ENCODE measurements at regions not wholly inside any gene's neighbourhood (a gene's known extent, or its start where the extent isn't known, plus 50 kb on each side); places are given as distances from the start of the nearest gene placed in this dataset.

- no peak for DNase-seq
These were observed 173.4 kb upstream of the SLC35B3 start for GRCh38 chr6:8608737-8609136.

DNA sequence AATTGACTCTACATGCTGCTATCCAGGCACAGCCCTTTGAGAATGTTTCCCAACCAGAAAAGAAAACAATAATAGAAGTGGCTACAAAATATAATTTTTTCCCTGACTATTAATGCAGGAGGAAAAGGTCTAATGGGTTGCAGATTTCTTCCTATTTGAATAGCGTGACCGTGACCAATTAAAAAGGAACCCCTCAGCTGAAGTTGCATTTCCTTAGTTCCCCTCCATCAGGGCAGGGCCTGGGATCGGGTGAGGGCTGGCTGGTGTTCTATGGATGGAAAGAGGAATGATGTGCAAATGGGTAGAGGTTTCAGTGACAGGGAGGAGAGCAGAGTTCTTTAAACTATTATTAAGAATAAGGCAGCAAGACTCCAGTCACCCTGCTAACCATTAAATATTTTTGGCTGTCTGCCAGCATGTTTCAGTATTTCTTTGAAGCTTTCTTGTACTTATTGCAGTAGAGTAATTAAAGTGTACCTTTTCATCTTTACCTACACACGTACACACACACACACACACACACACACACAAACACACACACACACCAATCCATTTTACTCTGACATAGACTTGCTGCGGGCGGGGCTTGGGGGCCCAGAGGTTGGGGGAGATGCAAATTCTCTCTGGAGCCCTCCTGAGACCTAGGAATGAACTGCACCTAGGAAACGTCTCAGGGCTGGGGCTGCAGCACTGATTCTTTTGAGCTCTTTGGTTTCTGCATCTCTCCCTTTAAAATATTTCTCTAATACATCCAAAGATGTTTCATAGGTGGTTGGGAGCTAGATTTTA, 154.8 kb upstream of the SLC35B3 start:
- no peak for DNase-seq

DNA sequence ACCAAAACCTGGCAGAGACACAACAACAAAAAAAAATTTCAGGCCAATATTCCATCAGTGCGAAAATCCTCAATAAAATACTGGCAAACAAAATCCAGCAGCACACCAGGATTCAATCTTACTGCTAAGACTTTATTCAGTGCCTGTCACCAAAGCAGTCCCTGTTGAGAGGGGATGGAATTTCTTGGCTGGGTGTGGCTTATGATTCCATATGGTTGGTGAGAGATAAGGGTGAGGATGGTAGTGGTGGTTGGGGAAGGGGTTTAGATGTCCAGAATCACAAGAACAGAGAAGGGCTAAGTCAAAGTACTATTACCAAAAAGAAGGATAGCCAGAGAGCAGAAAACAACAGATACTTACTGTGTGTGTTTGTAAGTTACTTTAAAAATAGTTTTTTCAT, 152.8 kb upstream of the SLC35B3 start:
- DNase-seq = no peak

DNA sequence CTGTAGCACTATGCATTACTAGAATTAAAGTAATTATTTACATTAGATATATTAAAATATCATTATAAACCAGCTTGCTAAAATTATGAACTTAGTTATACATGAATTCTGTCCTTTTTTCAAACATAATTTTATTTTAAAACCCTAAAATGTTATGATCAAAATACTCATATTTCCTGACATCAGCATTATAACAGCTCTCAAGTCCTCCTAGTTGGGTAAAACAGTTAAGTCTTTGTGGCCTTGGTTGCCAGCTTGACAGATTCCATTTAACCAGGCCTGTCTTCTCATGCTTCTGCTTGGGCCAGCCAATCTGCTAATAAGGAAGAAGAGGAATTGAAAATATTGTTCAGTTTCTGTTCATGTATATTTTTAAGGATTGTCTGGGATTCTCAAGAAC, 147.9 kb upstream of the SLC35B3 start:
- DNase-seq = no peak

GRCh38 chr6:8579372-8579771, 144.0 kb upstream of the SLC35B3 start:
- DNase-seq = no peak

- DNase-seq = no peak
These were observed 142.7 kb upstream of the SLC35B3 start for GRCh38 chr6:8578006-8578405.

DNA sequence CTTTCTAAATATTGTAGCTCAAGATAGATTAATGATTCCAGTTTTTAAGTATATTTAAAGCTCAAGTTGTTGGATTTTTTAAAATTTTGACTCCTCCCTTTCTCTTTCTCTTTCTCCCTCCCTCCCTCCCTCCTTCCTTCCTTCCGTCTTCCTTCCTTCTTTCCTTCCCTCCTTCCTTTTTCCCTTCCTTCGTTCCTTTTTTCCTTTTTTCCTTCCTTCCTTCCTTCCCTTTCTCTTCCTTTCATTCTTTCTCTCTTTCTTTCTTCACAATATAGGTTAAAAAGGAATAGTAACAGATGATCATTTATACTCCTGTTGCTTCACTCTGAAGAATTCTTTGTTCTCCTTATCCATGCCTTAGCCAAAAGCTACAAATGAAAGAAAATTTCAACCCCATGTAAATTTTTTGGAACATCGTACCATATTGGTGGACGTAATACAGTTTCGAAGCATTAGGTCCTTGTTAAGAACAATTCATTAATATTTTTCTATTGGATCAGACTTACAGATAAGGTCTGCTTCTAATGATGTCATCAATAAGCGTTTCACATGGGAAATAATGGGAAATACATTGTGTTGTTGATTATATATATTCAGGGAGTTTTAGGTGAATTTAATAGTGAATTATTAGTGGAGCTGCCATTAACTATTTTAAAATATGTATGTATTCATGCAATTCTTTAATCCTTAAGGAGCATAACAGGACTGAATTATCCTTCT, 139.6 kb upstream of the SLC35B3 start:
- DNase-seq = no peak

- DNase-seq = no peak
These were observed 139.0 kb upstream of the SLC35B3 start for GRCh38 chr6:8574311-8574710.

- no peak for DNase-seq
These were observed 135.0 kb upstream of the SLC35B3 start for GRCh38 chr6:8570256-8570920.

DNA sequence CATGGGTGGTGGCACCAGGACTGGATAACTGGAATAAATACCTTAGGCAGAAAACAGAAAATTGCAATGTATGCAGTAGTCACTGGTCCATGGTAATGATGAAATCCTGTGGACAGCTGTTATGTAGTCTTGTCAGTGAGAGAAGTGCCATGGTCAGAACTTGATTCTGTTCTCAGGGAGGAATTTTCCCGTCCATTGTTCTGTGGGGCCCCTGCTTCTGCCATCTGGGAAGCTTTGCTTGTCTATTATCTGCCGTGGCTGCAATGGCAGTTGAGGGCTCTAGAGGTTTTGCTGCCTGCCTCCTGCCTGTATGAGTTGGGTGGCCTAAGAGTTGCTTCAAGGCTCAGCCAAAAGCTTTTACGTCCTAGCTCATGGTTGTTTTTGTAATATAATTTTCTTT, 126.8 kb upstream of the SLC35B3 start:
- DNase-seq = no peak

- no peak for DNase-seq
These were observed 123.6 kb upstream of the SLC35B3 start for GRCh38 chr6:8558953-8559352.

DNA sequence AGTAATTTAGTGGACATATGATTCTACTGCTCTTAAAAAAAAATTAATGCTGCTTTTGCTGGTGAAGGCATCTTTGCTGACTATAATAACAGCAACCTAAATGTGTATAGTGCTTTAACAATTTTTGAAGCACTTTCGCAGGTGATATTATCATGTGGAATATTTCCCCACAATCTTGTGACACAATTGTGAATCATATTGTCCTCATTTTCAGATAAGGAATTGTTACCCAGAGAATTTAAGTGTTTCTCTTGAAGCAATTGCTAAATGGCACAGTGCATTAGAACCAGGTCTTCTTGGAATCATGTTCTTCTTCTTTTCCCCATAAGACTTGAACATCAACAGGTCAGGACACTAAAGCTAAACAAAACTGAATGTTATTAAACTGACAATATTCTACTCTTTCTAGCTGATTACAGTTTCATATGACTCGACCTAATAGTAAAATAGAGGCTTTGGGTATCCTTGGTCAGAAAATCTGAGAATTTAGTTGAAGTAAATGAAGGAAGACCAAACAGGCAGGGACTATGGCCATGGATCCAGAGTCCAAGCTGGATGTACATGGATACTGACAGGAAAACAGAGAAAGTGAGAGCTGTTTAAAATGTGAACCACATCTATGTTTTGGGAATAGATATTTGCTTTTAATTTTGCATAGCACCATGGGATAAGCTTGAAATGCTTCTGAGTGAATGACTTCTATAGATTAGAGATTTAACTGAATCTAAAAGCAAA, 121.8 kb upstream of the SLC35B3 start:
- DNase-seq = no peak

DNA sequence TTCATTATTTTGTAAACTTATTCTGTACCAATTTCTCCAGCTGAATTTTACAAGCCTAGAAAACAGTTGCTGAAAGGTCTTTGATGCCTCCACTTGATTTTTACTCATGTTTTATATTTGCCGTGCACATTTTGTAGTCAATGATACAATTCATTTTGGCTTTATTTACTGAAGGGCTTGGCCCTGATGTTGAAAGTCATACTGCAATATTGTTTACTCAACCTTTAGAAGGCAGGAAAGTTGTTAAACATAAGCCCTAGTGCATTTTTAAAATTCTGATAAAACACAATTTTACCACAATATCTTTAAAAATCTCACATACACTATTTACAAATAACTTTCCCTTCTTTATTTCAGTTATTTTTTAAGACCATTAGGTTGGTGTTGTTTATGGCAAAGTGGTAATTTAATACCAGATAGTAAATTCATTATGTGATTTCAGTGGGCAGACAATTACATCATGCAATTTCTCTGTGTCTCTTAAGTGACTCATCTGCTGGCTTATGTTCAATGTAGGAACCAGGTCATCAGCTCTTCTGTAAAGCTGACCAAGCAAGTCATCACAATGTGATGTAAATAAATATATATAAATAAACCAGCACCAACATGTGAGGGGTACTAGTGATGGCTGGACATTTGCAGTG, 121.1 kb upstream of the SLC35B3 start:
- DNase-seq = no peak

- no peak for DNase-seq
These were observed 116.6 kb upstream of the SLC35B3 start for GRCh38 chr6:8551993-8552392.

- no peak for DNase-seq
These were observed 116.0 kb upstream of the SLC35B3 start for GRCh38 chr6:8551386-8551785.

- DNase-seq = no peak
These were observed 113.9 kb upstream of the SLC35B3 start for GRCh38 chr6:8549074-8549790.

GRCh38 chr6:8546496-8546895, 111.2 kb upstream of the SLC35B3 start:
- no peak for DNase-seq

DNA sequence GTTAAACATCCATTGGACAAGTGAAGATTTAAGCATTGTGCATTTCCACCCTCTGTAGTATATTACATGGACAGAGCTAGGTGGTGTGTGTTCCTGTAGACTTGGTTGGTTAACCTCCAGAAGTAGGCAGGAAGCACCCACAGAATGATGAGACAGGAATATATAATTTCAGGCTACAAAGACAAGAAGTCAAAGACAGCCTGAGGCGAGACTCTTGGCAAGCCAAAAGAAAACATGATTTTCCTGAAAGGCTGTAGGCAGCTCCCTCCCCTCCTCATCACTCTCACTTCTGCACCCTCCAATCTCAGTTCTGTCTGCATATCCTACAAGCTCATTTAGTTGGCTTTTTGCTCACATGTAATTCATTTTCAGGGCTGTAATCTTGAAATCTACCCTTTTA, 110.0 kb upstream of the SLC35B3 start:
- DNase-seq = no peak

DNA sequence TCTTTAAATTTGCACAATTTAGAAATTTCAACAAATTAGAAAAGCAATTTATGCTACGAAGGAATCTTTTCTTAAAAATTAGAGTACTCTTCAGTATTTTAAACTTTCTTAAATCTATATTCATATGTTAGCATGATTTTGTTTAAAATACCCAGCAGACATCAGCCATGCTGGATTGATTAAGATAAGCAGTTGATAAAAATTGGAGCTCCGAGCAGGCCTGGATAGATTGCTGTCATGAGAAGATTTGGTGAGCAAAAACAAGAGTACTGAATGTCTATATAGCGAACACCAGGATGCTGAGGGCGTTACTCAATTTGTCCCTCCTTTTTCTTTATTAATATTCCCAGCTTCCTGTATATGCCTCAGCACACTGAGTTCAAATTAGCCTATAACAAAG, 108.4 kb upstream of the SLC35B3 start:
- DNase-seq = no peak

DNA sequence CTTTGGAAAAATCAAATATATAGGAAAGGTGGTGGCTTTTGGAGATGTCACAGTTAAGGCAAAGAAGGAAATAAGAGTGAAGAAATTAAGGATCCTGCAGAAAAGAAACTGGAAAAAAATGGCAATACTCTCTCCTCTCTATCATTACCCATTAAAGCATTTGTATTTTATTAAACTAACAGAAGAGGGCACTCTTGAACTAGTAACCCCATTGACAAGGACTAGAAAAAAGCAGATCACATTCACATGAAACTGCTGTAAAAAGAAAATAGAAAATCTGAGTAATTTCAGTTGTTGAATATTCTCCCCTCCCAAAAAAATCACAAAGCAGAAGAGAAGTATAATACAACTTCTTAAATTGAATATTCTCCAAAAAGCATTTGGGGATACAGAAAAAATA, 104.1 kb upstream of the SLC35B3 start:
- no peak for DNase-seq

DNA sequence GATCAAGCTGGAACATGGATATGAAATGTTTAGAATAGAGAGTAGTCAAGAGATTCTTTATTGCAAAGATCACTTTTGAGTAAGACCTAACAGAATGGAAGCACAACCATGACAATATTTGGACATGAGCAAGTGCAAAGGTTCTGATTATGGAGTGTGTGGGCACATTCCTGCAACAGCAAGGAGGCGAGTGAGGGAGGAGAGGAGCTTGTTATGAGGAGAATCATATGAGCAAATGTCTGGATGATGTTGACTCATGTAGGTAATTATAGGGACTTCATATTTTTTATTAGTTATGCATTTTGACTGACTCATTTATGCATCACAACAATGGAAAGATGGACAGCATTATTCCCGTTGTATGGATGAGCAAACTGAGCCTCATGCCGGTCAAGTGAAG, 100.8 kb upstream of the SLC35B3 start:
- no peak for DNase-seq

DNA sequence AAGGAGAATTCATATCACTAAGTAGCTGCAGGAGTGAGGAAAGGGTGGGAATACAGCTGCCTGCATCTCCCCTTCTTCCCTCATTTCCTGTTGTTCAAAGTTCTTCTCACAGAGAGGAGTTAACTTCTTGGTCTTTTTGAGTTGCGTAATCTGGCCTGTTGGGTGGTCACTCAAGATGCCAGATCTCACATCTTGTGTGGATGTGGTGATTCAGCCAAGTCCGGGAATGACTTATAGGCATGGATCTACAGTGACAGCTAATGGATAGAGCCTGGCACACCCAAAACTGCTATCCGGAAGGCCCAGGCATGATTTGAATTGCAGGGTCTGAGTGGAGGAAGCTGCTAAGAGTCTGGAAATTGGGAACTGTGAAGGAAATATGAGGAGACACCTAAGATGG, 100.2 kb upstream of the SLC35B3 start:
- DNase-seq = no peak

All from activated CD8-positive, alpha-beta memory T cell treated with anti-CD3 and anti-CD28 coated beads, Interleukin-2, amount 50 U/mL, for 4 hours (primary cell).